Brain microvascular endothelial cell (primary cell): ENCODE measurements at regions not wholly inside any gene's neighbourhood (a gene's known extent, or its start where the extent isn't known, plus 50 kb on each side); places are given as distances from the start of the nearest gene placed in this dataset.

Experiments used
- DNase-seq: peaks from one replicate; pipeline ENCODE4 v3.0.0-alpha.2; 2020
- H3K27ac ChIP-seq: fragments of 250-450 bp; sonication (Bioruptor Pico); 2 replicates; pipeline ENCODE4 v1.5.1; 2020; ENCODE audit warnings: mild to moderate bottlenecking, moderate library complexity
- H3K27me3 ChIP-seq: fragments of 250-450 bp; sonication (Bioruptor Pico); replicated peaks from 2 replicates; pipeline ENCODE4 v1.5.1; 2020; ENCODE audit warnings: mild to moderate bottlenecking
- H3K36me3 ChIP-seq: fragments of 250-450 bp; sonication (Bioruptor Pico); replicated peaks from 2 replicates; pipeline ENCODE4 v1.5.1; 2020; ENCODE audit warnings: mild to moderate bottlenecking
- H3K4me3 ChIP-seq: 2 replicates; pipeline ENCODE4 v1.5.1; 2011; ENCODE audit warnings: low read depth, mild to moderate bottlenecking, control low read depth, low read length, moderate library complexity
- in situ Hi-C: cut with HindIII; loops from 2 replicates; pipeline ENCODE4 v1.10.0; 2017; ENCODE audit warnings: low sequenced_read_pairs, low pct_ligation_motif_present
- TF ChIP-seq, protein P1 (sequence below): IDR thresholded peaks from 2 replicates; pipeline ENCODE4 v1.5.1; 2011; ENCODE audit warnings: low read depth, mild to moderate bottlenecking, moderate library complexity, low read length, control low read depth, inconsistent platforms; ENCODE audit errors: missing control alignments

DNA sequence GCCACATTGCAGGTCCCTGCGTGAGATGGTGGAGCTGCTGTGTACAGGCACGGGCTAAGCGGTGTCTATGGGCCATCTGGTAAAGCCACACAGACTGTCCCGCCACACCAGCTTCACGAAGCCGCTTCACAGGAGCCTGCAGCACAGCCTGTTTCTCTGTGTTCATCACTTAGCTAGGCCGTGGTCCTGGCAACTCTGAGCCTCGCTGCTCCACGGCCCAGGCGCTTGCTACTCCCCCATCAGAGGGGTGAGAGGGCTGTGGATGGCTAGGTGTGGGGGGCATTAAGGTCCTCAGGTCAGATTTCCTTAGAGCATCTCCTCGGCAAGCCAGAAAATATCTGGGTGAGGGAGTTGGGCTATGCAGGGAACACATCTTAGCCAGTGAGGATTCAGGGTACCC is 225.7 kb downstream of the GLI2 start:
- in situ Hi-C loops = no loop called here
- no peak for DNase-seq
- H3K4me3 ChIP-seq = no peak overlapping the region
- no peak overlapping the region for H3K27ac ChIP-seq
- TF ChIP-seq, protein P1, sequence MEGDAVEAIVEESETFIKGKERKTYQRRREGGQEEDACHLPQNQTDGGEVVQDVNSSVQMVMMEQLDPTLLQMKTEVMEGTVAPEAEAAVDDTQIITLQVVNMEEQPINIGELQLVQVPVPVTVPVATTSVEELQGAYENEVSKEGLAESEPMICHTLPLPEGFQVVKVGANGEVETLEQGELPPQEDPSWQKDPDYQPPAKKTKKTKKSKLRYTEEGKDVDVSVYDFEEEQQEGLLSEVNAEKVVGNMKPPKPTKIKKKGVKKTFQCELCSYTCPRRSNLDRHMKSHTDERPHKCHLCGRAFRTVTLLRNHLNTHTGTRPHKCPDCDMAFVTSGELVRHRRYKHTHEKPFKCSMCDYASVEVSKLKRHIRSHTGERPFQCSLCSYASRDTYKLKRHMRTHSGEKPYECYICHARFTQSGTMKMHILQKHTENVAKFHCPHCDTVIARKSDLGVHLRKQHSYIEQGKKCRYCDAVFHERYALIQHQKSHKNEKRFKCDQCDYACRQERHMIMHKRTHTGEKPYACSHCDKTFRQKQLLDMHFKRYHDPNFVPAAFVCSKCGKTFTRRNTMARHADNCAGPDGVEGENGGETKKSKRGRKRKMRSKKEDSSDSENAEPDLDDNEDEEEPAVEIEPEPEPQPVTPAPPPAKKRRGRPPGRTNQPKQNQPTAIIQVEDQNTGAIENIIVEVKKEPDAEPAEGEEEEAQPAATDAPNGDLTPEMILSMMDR = no peak
- peaks cover 4% of the 10 kb centered on the region for H3K36me3 ChIP-seq
- no peaks in the 10 kb centered on the region for H3K27me3 ChIP-seq

DNA sequence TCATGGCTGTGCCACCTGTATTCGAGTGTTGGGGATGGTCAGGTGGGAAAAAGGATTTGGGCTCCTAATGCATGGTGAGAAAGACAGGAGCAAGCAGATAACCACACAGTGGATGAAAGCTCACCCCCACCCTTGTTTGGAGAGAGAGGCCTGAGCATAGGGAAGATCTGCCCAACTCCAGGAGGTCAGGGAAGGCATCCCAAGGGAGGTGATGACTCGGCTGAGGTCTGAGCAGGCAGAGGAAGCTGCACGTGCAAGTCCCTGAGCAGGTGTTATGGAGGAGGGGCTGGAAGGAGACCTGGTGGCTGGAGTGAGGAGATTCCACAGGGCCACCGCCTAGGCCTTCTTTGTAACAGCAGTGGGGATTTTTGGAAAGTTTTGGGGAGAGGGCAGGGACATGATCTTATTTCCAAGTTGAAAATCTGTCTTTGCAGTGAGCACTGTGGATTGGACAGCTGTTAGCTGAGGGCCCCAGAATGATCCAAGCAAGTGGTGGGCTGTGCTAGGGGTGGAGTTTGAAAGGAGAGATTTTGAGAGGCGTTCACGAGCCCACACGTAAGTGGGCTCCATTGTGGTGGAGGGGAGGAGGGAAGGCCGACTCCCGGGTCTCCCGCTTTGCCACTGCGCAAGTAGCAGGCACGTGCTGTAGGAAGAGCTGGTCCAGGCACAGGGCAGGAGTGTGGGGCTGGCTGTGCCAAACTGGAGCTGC is 228.5 kb downstream of the GLI2 start:
- no peak for DNase-seq
- in situ Hi-C loops = no loop called here
- H3K4me3 ChIP-seq = no peak overlapping the region
- no peak overlapping the region for H3K27ac ChIP-seq
- no peaks in the 10 kb centered on the region for H3K27me3 ChIP-seq
- H3K36me3 ChIP-seq = peaks cover 6% of the 10 kb centered on the region
- TF ChIP-seq, protein P1 = no peak

DNA sequence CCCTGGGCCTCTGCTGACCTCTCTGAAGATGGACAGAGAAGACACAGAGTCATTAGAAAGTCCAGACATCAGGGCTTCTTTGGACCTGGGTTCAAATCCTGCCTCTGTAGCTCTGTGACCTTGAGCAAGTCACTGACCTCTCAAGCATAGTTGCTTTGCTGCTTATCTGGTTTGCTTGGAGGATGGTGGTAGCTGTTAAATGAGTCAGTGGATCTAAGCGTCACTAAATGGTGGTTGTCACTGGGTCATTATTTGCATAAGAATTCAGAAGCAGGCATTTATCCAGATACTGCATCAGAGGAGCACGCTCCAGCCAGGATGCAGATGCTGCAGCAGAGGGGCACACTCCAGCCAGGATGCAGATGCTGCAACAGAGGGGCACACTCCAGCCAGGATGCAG is 229.2 kb downstream of the GLI2 start:
- peaks cover 7% of the 10 kb centered on the region for H3K36me3 ChIP-seq
- H3K4me3 ChIP-seq = no peak overlapping the region
- H3K27ac ChIP-seq = no peak overlapping the region
- TF ChIP-seq, protein P1 = no peak
- H3K27me3 ChIP-seq = no peaks in the 10 kb centered on the region
- in situ Hi-C loops = no loop called here
- DNase-seq = peak; percentile 62

DNA sequence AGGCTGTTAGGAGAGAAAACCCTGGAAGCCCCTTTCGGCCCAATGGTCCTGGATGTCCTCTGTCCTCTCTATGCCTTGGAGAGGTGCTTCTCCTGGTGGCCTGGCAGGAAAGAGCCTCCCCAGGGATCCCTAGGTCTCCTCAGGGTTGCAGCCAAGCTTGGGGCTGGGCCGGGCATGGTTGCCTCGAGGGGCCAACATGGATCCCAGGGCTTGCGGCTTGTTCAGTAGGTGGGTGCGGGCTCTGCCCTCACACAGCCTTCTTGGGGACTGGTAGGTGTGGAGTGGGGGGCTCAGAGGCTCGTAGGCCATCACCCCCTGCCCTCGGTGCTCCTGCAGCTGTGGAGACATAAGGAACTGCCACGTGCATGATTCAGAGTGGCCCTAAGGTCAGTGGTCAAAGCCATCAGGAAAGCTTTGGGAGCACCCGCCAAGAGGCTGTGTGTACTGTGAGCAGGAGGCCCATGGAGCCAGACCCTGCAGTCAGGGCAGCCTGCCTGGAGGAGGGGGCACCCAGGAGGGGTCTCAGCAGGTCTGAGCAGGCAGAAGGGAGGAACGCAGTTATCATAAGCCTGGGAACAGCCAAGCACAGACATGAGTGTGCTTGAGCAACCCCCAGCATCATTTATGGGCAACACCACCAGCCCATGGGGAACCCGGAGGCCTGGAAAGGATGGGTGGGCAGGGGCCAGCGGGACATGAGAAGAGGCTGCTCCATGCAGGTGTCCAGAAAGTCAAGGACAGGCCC is 231.0 kb downstream of the GLI2 start:
- H3K27ac ChIP-seq = no peak overlapping the region
- H3K4me3 ChIP-seq = no peak overlapping the region
- peaks cover 17% of the 10 kb centered on the region for H3K36me3 ChIP-seq
- in situ Hi-C loops = no loop called here
- TF ChIP-seq, protein P1 = no peak
- H3K27me3 ChIP-seq = no peaks in the 10 kb centered on the region
- no peak for DNase-seq

DNA sequence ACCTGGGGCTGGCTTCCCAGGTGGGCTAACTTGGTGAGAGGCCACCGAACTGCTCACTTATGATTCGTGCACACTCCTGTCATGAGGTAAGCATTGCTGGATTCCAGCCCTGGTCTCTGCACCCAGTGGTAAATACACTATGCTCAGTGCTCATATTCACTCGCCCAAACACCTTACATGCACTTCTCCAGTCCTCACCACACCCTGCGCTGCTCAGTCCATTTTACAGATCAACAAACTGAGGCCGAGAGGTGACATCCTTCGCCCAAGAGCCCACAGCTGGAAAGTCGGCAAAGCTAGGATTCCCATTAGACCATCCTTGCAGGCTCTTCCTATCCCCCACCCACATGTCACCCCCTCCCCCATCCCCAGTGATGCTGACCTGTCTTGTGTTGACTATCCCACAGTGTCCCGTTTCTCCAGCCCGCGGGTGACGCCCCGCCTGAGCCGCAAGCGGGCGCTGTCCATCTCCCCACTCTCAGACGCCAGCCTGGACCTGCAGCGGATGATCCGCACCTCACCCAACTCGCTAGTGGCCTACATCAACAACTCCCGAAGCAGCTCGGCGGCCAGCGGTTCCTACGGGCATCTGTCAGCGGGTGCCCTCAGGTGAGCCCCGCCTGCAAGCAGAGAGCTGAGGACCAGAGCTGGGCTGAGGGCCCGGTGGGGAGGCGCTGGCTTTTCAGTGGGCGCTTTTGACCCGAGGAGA is 232.8 kb downstream of the GLI2 start:
- in situ Hi-C loops = no loop called here

More for the DNA sequence above, 232.8 kb downstream of the GLI2 start:
- H3K27ac ChIP-seq = no peak overlapping the region
- H3K27me3 ChIP-seq = no peaks in the 10 kb centered on the region
- DNase-seq = no peak
- H3K4me3 ChIP-seq = no peak overlapping the region
- TF ChIP-seq, protein P1 = no peak
- H3K36me3 ChIP-seq = peaks cover 31% of the 10 kb centered on the region
